Heart right ventricle (tissue), 16 donors: ENCODE measurements at regions not wholly inside any gene's neighbourhood (a gene's known extent, or its start where the extent isn't known, plus 50 kb on each side); places are given as distances from the start of the nearest gene placed in this dataset.
A peak's percentile ranks its signal among the peaks of the same experiment; 100 is the strongest.

Experiments used
- ATAC-seq, 8 donors: fragments of 200-7000 bp; cut with Tn5 transposase; one replicate each; pipeline ENCODE4 v1.9.1; 2020; ENCODE audit warnings: mild to moderate bottlenecking in 8 of 8, moderate library complexity in 8 of 8, moderate number of reproducible peaks in 1 of 8
- DNase-seq, 2 donors: peaks; one replicate each; pipeline ENCODE4 v3.0.0-alpha.2; 2020
- H3K27ac ChIP-seq, 10 donors: fragments of 200-600 bp; sonication (generic) in 2 of 10; one replicate each; pipeline versions ENCODE4 v1.5.0 to v1.8.0; 2020 to 2022; ENCODE audit warnings: mild to moderate bottlenecking in 3 of 10
- H3K27me3 ChIP-seq, 7 donors: fragments of 200-600 bp; one replicate each; pipeline ENCODE4 v1.8.0; 2021 to 2022; ENCODE audit warnings: mild to moderate bottlenecking in 2 of 7
- H3K36me3 ChIP-seq, 9 donors: fragments of 200-600 bp; sonication (generic) in 1 of 9; one replicate each; pipeline versions ENCODE4 v1.5.0 to v1.8.0; 2020 to 2022; ENCODE audit warnings: mild to moderate bottlenecking in 2 of 9
- H3K4me1 ChIP-seq, 9 donors: fragments of 200-600 bp; sonication (generic) in 1 of 9; one replicate each; pipeline versions ENCODE4 v1.5.0 to v1.8.0; 2020 to 2022; ENCODE audit warnings: mild to moderate bottlenecking in 4 of 9
- H3K4me3 ChIP-seq, 10 donors: fragments of 200-600 bp; sonication (generic) in 2 of 10; one replicate each; pipeline versions ENCODE4 v1.5.0 to v1.8.0; 2020 to 2022; ENCODE audit warnings: mild to moderate bottlenecking in 7 of 10, moderate library complexity in 2 of 10
- H3K9me3 ChIP-seq, 11 donors: fragments of 200-600 bp in 10 of 11; sonication (generic) in 2 of 11; one replicate each; pipeline versions ENCODE4 v1.5.0 to v1.8.0; 2013 to 2022; ENCODE audit warnings: mild to moderate bottlenecking in 2 of 11, control low read depth in 1 of 11, moderate library complexity in 1 of 11
- WGBS, 2 donors: extraction: QIAGEN DNeasy Blood & Tissue Kit; methylation state at CpG; one replicate each; pipeline ENCODE4 v1.1.7; 2013; ENCODE audit warnings: inconsistent platforms in 1 of 2; 5-methylcytosine and 5-hydroxymethylcytosine counted together
- intact Hi-C, 10 donors: fragments of 100-400 bp; cut with DNase I; formaldehyde crosslinking; loops; one replicate each; pipeline versions ENCODE4 v1.11.1 to v1.14.2; 2022
- TF ChIP-seq, protein P1 (sequence below), 9 donors: fragments of 200-600 bp; sonication (generic) in 2 of 9; IDR thresholded peaks; one replicate each; pipeline versions ENCODE4 v1.5.0 to v1.8.0; 2021 to 2022; ENCODE audit warnings: antibody characterized with exemption in 9 of 9, mild to moderate bottlenecking in 5 of 9, moderate library complexity in 1 of 9
- donor health status: Arrhythmogenic right ventricular cardiomyopathy.
- donor health status: ischemic (EF 13 %, LVEDD 7.1; RV severe dilation, severe dysfunction).
- donor health status: healthy with polysubstance abuse.
- donor health status: DM: no; HTN: yes; CAD: no.
- donor health status: DM: no; HTN: no; CAD: no.
- donor health status: ischemic (EF 25% LVEDD 6.9; RV normal size, moderate dysfunction).
- donor health status: ischemic (EF 25% LVEDD 5.7; RV mildly dilated, moderate dysfunction).
- donor health status: healthy.
- donor health status: DM: yes; HTN: yes; CAD: no.
- donor health status: Ischemic cardiomyopathy.
- donor health status: ischemic (EF 35%, LVEDD 5.7; RV mildly dilated, moderate dysfunction).
- donor health status: nonischemic (EF 11% LVEDD 7.7; RV severe dilation, severe dysfunction).
- donor health status: DM: yes; HTN: yes; CAD: no.
- donor health status: PGD.
- donor health status: ischemic (EF 29% LVEDD 5.4; RV normal size, mild dysfunction).
- donor health status: nonischemic (EF 23%, LVEDD 6.1; RV moderate dilation, normal function).

DNA sequence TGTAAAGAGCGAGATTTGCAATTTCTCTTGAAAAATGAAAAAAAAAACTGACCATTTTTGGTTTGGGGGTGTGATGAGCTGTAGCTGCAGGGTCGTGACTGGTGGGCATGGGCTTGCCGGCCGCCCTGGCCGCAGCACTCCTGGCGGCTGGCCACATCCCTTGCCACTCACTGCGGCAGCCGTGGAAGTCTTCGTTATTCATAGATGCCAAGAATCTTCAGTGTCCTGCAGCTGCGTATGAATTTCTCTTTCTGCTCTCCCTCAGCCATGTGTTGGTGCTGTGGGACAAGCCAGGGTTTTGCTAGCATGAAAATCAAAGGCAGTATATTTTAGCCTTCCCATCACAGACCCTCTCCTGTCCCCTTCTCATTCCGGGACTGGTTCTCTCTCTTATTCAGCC, 151.7 kb upstream of the TSHZ3 start:
- H3K27ac ChIP-seq, result no peak overlapping the region
- peaks cover 0 to 14% (median 4%) of the 10 kb centered on the region in 7 donors for H3K27me3 ChIP-seq
- no peaks in the 10 kb centered on the region for H3K4me1 ChIP-seq
- DNase-seq (no peak), ATAC-seq (no peak)
- TF ChIP-seq, protein P1, sequence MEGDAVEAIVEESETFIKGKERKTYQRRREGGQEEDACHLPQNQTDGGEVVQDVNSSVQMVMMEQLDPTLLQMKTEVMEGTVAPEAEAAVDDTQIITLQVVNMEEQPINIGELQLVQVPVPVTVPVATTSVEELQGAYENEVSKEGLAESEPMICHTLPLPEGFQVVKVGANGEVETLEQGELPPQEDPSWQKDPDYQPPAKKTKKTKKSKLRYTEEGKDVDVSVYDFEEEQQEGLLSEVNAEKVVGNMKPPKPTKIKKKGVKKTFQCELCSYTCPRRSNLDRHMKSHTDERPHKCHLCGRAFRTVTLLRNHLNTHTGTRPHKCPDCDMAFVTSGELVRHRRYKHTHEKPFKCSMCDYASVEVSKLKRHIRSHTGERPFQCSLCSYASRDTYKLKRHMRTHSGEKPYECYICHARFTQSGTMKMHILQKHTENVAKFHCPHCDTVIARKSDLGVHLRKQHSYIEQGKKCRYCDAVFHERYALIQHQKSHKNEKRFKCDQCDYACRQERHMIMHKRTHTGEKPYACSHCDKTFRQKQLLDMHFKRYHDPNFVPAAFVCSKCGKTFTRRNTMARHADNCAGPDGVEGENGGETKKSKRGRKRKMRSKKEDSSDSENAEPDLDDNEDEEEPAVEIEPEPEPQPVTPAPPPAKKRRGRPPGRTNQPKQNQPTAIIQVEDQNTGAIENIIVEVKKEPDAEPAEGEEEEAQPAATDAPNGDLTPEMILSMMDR (IDR thresholded peaks at IDR 0.05), result no peak
- H3K4me3 ChIP-seq, result no peak overlapping the region
- WGBS, 2 donors, result 85 to 88% methylated on average over 11 of the region's 11 CpGs
- no peaks in the 10 kb centered on the region for H3K36me3 ChIP-seq
- no peaks in the 10 kb centered on the region for H3K9me3 ChIP-seq
- intact Hi-C loops, result no loop called here

DNA sequence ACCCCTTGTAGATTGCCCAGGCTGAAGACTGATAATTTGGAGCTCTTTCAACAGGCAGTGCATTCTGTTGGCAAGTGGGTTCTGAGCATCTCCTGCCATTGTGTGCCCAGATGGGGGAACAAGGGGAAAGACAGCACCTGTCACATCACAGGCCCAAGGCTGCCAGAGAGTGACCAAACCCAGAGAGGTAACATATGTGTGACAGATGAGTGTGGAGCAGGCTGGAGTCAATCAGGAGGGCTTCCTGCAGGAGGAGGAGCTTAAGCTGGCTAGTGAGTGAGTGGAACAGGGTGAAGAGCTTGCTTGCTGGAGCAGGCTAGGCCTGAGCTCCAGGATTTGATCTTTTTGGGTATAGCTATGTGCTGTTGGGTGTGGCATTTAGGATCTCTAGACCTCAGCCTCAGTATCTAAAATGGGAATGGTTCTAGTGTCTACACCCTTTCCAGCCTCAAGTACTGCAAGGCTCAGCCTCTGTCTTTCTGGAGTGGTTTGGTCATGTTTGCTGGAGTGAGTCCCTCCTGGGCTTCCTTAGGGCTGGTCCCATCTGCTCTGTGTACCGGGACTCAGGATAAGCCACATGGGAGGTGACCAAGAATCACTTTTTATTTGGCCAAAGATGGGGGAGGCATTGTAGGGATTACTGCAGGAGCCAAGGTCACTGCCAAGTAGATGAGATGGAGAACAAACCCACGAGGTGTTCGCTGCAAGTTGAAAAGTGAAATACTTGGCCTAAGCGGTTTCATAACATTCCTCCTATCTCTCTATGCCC, 152.4 kb upstream of the TSHZ3 start:
- no peaks in the 10 kb centered on the region for H3K9me3 ChIP-seq
- 82 to 83% methylated on average over 4 of the region's 4 CpGs for WGBS, 2 donors
- H3K36me3 ChIP-seq, result no peaks in the 10 kb centered on the region
- H3K27ac ChIP-seq, result no peak overlapping the region
- intact Hi-C loops, result no loop called here
- no peak for DNase-seq
- TF ChIP-seq, protein P1 (IDR thresholded peaks at IDR 0.05), result no peak
- no peak overlapping the region for H3K4me3 ChIP-seq
- H3K27me3 ChIP-seq, result peaks cover 0 to 10% (median 6%) of the 10 kb centered on the region in 7 donors
- peak in 1 of 8 donors; percentile 17 for ATAC-seq
- H3K4me1 ChIP-seq, result no peaks in the 10 kb centered on the region

DNA sequence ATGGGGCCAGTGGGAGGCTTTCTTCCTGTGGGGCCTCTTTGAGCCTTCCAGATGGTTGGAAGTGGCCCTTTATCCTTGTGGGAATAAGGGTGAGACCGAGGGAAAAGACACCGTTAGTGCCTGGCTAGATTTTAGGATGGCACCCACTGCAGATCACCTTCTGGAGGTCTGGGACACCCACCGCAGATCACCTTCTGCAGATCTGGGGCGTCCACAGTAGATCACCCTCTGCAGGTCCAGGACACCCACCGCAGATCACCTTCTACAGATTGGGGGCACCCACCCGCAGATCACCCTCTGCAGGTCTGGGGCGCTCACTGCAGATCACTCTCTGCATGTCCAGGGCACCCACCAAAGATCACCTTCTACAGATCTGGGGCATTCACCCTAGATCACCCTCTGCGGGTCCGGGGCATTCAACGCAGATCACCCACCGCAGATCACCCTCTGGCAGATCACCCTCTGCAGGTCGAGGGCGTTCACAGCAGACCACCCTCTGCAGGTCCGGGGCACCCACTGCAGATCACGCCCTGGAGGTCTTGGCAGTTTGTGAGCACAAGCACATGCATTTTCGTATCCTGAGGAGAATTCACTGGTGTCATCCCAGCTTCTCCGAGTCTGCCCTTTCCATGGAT, 153.4 kb upstream of the TSHZ3 start:
- intact Hi-C loops, result no loop called here
- TF ChIP-seq, protein P1 (IDR thresholded peaks at IDR 0.05), result no peak
- Histone ChIP-seq H3K4me1 (no peaks in the 10 kb centered on the region), H3K27ac (no peak overlapping the region), H3K36me3 (no peaks in the 10 kb centered on the region), H3K4me3 (no peak overlapping the region), H3K9me3 (no peaks in the 10 kb centered on the region), H3K27me3 (peaks cover 0 to 10% (median 6%) of the 10 kb centered on the region in 7 donors)
- ATAC-seq, result no peak
- no peak for DNase-seq
- WGBS, 2 donors, result 88 to 93% methylated on average over 17 of the region's 17 CpGs

DNA sequence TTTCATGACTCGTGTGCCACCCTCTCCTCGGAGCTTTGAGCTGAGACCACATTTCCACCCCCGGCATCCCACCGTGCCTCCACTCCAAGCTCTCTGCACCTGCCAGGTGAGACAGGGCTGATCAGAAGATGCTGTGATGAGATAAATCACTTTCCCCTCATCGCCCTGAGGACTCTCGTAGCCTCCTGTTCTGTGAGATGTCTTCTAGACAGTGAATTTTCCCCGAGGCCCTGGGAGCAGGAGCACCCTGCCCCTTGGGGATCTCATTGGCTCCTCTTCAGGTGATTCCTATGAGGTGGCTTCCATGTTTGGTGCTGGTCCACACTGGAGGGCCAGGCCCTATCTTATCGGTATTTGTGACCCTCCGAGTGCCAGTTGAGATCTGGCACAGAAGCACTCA, 154.0 kb upstream of the TSHZ3 start:
- WGBS, 2 donors, result 86 to 92% methylated on average over 9 of the region's 9 CpGs
- ATAC-seq (no peak), DNase-seq (no peak)
- peaks cover 0 to 10% (median 6%) of the 10 kb centered on the region in 7 donors for H3K27me3 ChIP-seq
- TF ChIP-seq, protein P1 (IDR thresholded peaks at IDR 0.05), result no peak
- intact Hi-C loops, result no loop called here
- no peak overlapping the region for H3K27ac ChIP-seq
- no peaks in the 10 kb centered on the region for H3K4me1 ChIP-seq
- no peak overlapping the region for H3K4me3 ChIP-seq
- no peaks in the 10 kb centered on the region for H3K9me3 ChIP-seq
- H3K36me3 ChIP-seq, result no peaks in the 10 kb centered on the region
